HPDE6-E6E7 (cell line): ENCODE measurements at regions not wholly inside any gene's neighbourhood (a gene's known extent, or its start where the extent isn't known, plus 50 kb on each side); places are given as distances from the start of the nearest gene placed in this dataset.

Experiments used
- DNase-seq: peaks from one replicate; pipeline ENCODE4 v3.0.0; 2011; ENCODE audit warnings: missing footprints; ENCODE audit errors: extremely low spot score

DNA sequence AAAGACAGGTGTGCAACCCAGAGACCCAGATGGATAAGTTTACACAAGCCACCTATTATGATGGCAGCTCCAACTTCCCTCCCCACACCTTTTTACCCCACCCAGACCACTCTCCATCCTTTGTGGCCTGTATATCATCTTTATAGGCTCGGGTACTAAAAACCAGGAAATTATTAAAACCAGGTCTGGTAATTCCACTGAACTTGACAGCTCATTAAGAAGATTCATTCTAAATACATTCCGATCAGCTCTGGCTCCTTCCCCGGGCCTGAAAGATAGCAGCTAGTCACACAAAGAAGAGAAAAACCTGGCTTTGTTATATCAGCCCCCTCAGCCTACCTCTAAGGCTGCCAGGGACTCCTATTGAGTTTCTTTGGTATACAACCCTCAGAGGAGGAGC is 67.9 kb upstream of the API5 start:
- no peak for DNase-seq

DNA sequence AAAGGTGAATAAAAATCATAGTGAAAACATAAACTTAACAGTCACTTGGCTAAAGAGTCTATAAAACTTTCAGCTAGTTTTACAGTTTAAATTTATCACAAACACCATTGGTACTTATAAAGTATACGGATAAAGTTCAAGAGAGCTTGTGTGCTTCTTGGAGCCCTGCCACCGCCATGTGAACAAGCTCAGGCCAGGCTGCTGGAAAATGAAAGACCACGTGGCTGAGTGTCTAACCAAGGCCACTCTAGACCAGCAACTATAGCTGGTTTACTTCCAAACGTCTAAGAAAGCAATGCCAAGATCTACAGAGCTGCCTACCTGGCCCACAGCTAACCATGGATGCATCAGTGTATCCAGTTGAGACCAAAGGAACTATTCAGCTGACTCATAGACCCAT is 66.3 kb upstream of the API5 start:
- no peak for DNase-seq

DNA sequence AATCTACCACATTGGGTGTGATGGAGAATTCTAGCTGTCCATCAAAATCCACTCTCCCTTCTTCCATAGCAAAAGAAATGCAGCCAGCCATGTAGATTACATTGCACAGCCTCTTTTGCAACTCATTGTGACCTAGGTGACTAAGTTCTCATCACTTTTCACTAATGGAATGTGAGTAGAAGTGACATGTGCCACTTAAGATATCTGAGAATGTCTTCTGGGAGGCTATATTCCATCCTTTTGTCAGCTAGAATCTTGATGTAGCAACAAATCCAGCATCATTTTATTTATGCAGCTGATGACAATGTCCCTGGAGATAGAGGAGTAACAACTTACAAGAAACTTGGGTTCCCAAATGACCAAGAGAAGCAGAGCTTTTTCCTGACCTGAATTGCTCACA is 61.5 kb upstream of the API5 start:
- no peak for DNase-seq

DNA sequence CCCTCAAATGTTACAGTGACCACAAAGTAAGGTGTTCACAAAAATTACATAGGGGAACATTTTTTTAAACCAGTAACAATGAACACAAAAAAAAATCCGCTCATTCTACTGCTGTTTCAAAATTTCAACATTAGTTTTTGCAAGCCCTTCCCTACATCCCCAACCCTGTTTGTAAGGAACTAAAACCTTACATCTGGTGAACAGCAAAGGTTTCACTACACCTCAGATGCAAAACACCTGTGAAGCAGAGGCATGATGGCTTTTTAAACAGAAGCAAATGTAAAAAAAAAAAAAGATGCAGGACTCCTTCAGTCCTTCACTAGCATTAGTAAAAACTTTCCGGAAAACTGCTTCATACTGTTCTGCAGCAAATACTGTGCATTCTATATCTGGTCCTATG is 50.0 kb upstream of the API5 start:
- DNase-seq, result no peak
